ENCODE measurements at regions not wholly inside any gene's neighbourhood (a gene's known extent, or its start where the extent isn't known, plus 50 kb on each side); places are given as distances from the start of the nearest gene placed in this dataset.

- no peaks in the 10 kb centered on the region for H3K9me3 Mint-ChIP-seq
- DNase-seq (no peak), ATAC-seq (no peak)
- ChIA-PET POLR2A (no interaction called here), CTCF (no interaction called here)
- intact Hi-C loops (cut with micrococcal nuclease), result no loop called here
- no peak overlapping the region for H3K4me3 Mint-ChIP-seq
- H3K27ac Mint-ChIP-seq, result no peak overlapping the region
- H3K4me1 Mint-ChIP-seq (ENCODE audit: low read depth), result no peaks in the 10 kb centered on the region
- H3K36me3 Mint-ChIP-seq (ENCODE audit: low read depth), result no peaks in the 10 kb centered on the region
- H3K27me3 Mint-ChIP-seq, result peaks cover 6% of the 10 kb centered on the region
- no peak for TF ChIP-seq CTCF (IDR thresholded peaks at IDR 0.05)
Observed at GRCh38 chr10:123433539-123433938, 232.6 kb upstream of the GPR26 start.

GRCh38 chr10:123434435-123435039 is 231.6 kb upstream of the GPR26 start:
- ChIA-PET POLR2A (no interaction called here), CTCF (no interaction called here)
- no peak for TF ChIP-seq CTCF (IDR thresholded peaks at IDR 0.05)
- H3K4me3 Mint-ChIP-seq, result no peak overlapping the region
- H3K36me3 Mint-ChIP-seq (ENCODE audit: low read depth), result no peaks in the 10 kb centered on the region
- no peak for ATAC-seq
- no peak for DNase-seq
- H3K9me3 Mint-ChIP-seq, result no peaks in the 10 kb centered on the region
- H3K27ac Mint-ChIP-seq, result no peak overlapping the region
- intact Hi-C loops (cut with micrococcal nuclease), result no loop called here
- no peaks in the 10 kb centered on the region for H3K4me1 Mint-ChIP-seq (ENCODE audit: low read depth)
- H3K27me3 Mint-ChIP-seq, result peaks cover 6% of the 10 kb centered on the region

GRCh38 chr10:123442901-123443300 is 223.3 kb upstream of the GPR26 start:
- no peak for DNase-seq
- ATAC-seq, result no peak
- no peak overlapping the region for H3K4me3 Mint-ChIP-seq
- CTCF ChIA-PET, result no interaction called here
- intact Hi-C loops (cut with micrococcal nuclease), result no loop called here
- H3K27me3 Mint-ChIP-seq, result peaks cover 5% of the 10 kb centered on the region
- H3K27ac Mint-ChIP-seq, result no peak overlapping the region
- H3K4me1 Mint-ChIP-seq (ENCODE audit: low read depth), result no peaks in the 10 kb centered on the region
- no peaks in the 10 kb centered on the region for H3K36me3 Mint-ChIP-seq (ENCODE audit: low read depth)
- POLR2A ChIA-PET, result no interaction called here
- no peak for TF ChIP-seq CTCF (IDR thresholded peaks at IDR 0.05)
- no peaks in the 10 kb centered on the region for H3K9me3 Mint-ChIP-seq

- no peaks in the 10 kb centered on the region for H3K36me3 Mint-ChIP-seq (ENCODE audit: low read depth)
- no peaks in the 10 kb centered on the region for H3K9me3 Mint-ChIP-seq
- CTCF ChIA-PET, result no interaction called here
Observed at GRCh38 chr10:123443924-123444323, 222.2 kb upstream of the GPR26 start.

GRCh38 chr10:123445261-123445775 is 220.8 kb upstream of the GPR26 start:
- POLR2A ChIA-PET, result no interaction called here
- intact Hi-C loops (cut with micrococcal nuclease), result no loop called here
- Mint-ChIP-seq H3K4me1 (ENCODE audit: low read depth) (no peaks in the 10 kb centered on the region), H3K27me3 (peaks cover 2% of the 10 kb centered on the region), H3K9me3 (no peaks in the 10 kb centered on the region), H3K36me3 (ENCODE audit: low read depth) (no peaks in the 10 kb centered on the region), H3K27ac (no peak overlapping the region), H3K4me3 (no peak overlapping the region)
- no peak for ATAC-seq
- TF ChIP-seq CTCF (IDR thresholded peaks at IDR 0.05), result no peak
- CTCF ChIA-PET, result no interaction called here
- DNase-seq, result no peak

More at GRCh38 chr10:123443924-123444323, 222.2 kb upstream of the GPR26 start:
- H3K4me1 Mint-ChIP-seq (ENCODE audit: low read depth), result no peaks in the 10 kb centered on the region
- ATAC-seq (no peak), DNase-seq (no peak)
- no peak overlapping the region for H3K27ac Mint-ChIP-seq
- intact Hi-C loops (cut with micrococcal nuclease), result no loop called here
- TF ChIP-seq CTCF (IDR thresholded peaks at IDR 0.05), result no peak
- H3K27me3 Mint-ChIP-seq, result peaks cover 5% of the 10 kb centered on the region
- H3K4me3 Mint-ChIP-seq, result no peak overlapping the region
- POLR2A ChIA-PET, result no interaction called here
